BLaER1 (cell line): ENCODE measurements at regions not wholly inside any gene's neighbourhood (a gene's known extent, or its start where the extent isn't known, plus 50 kb on each side); places are given as distances from the start of the nearest gene placed in this dataset.

ENCODE experiments used
- H3K27ac ChIP-seq: shearing (Covaris generic); formaldehyde crosslinking; 2 replicates; pipeline ENCODE4 v1.8.1; 2022
- H3K27me3 ChIP-seq: shearing (Covaris generic); formaldehyde crosslinking; 2 replicates; pipeline ENCODE4 v1.8.1; 2022
- H3K36me3 ChIP-seq: shearing (Covaris generic); formaldehyde crosslinking; 2 replicates; pipeline ENCODE4 v1.8.1; 2022
- H3K4me1 ChIP-seq: shearing (Covaris generic); formaldehyde crosslinking; 2 replicates; pipeline ENCODE4 v1.8.1; 2022
- H3K4me2 ChIP-seq: shearing (Covaris generic); formaldehyde crosslinking; 2 replicates; pipeline ENCODE4 v1.8.1; 2022
- H3K4me3 ChIP-seq: shearing (Covaris generic); formaldehyde crosslinking; 2 replicates; pipeline ENCODE4 v1.8.1; 2022
- H3K9ac ChIP-seq: shearing (Covaris generic); formaldehyde crosslinking; 2 replicates; pipeline ENCODE4 v1.8.1; 2022
- H3K9me3 ChIP-seq: shearing (Covaris generic); formaldehyde crosslinking; 2 replicates; pipeline ENCODE4 v1.8.1; 2022
- H4K20me1 ChIP-seq: shearing (Covaris generic); formaldehyde crosslinking; 2 replicates; pipeline ENCODE4 v1.8.1; 2022
- Cebpa-rat ChIP-seq: shearing (Covaris generic); IDR thresholded peaks from 2 replicates; pipeline ENCODE4 v1.8.1; 2022

DNA sequence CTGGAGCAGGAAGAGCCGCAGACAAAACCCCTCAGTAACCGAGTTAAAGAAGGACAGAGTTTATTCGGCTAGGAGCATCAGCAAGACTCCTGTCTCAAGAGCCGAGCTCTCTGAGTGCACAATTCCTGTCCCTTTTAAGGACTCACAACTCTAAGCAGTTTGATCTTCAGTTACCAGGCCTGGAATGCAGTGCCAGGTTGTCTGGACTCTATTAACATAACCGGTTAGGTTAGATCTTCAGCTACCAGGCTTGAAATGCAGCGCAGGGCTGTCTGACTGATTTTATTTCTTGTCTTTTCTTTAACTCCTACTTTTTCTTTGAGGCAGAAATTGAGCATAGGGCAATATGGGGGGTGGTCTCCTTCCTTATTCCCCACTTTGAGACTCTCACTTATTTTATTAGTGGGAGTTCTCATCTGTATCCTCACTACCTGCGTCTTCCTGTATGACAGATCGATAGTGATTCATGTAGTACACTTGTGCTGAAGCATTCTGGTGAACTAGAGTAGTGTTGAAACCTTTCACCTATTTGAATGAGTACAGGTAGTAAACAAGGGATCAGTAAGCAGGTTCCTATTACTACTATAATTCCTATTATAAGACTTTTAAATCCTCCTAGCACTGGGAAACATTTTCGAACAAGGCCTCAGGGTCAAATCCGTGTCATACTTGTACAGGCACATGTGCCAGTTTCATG is 325.0 kb downstream of the CGGBP1 start:
- TF ChIP-seq Cebpa-rat = no peak
- H3K4me3 ChIP-seq = no peak overlapping the region
- no peak overlapping the region for H3K27ac ChIP-seq
- H3K27me3 ChIP-seq = no peaks in the 10 kb centered on the region
- no peaks in the 10 kb centered on the region for H3K36me3 ChIP-seq
- no peaks in the 10 kb centered on the region for H3K4me1 ChIP-seq
- no peaks in the 10 kb centered on the region for H4K20me1 ChIP-seq
- H3K9ac ChIP-seq = no peak overlapping the region
- no peak overlapping the region for H3K4me2 ChIP-seq
- H3K9me3 ChIP-seq = no peaks in the 10 kb centered on the region

DNA sequence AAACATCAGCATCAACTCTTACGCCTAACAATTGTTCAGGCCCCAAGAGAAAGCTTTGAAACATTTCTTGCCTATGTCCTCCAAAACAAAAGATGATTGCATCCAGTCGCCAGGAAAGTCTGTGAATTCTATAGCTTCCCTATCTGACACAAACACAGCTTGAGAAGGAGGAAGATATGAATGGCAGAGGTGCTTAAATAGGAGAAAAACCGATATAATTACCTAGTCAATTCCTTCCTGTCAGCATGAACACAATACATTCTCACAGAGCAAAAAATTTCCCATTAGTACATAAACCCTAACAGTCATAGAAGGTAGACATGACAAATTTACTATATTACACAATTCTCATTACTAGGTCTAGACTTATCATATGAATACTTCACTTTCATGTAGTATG is 326.5 kb downstream of the CGGBP1 start:
- H3K27me3 ChIP-seq = no peaks in the 10 kb centered on the region
- H3K4me3 ChIP-seq = no peak overlapping the region
- no peaks in the 10 kb centered on the region for H3K9me3 ChIP-seq
- H4K20me1 ChIP-seq = no peaks in the 10 kb centered on the region
- H3K27ac ChIP-seq = no peak overlapping the region
- H3K36me3 ChIP-seq = no peaks in the 10 kb centered on the region
- H3K4me2 ChIP-seq = no peak overlapping the region
- H3K9ac ChIP-seq = no peak overlapping the region
- H3K4me1 ChIP-seq = no peaks in the 10 kb centered on the region
- TF ChIP-seq Cebpa-rat = no peak

DNA sequence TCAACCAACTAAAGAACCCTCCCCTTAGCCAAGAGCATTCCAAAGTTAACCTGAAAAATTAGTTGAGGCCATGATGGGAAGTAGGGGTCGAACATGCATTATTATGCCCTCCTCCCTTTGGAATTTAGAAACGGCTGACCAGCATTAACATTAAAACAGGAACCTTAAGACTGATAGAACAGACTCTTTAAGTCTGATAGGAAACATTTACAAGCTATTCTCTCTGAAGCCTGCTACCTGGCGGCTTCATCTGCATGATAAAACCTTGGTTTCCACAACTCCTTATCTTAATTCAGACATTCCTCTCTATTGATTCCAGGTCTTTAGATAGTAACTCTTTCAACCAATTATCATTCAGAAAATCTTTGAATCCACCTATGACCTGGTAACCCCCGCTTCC is 331.0 kb downstream of the CGGBP1 start:
- Histone ChIP-seq H3K27ac (no peak overlapping the region), H3K9ac (no peak overlapping the region), H3K4me1 (peaks cover 9% of the 10 kb centered on the region), H4K20me1 (no peaks in the 10 kb centered on the region), H3K27me3 (no peaks in the 10 kb centered on the region), H3K4me3 (no peak overlapping the region), H3K36me3 (no peaks in the 10 kb centered on the region), H3K9me3 (peaks cover 14% of the 10 kb centered on the region), H3K4me2 (no peak overlapping the region)
- no peak for TF ChIP-seq Cebpa-rat

DNA sequence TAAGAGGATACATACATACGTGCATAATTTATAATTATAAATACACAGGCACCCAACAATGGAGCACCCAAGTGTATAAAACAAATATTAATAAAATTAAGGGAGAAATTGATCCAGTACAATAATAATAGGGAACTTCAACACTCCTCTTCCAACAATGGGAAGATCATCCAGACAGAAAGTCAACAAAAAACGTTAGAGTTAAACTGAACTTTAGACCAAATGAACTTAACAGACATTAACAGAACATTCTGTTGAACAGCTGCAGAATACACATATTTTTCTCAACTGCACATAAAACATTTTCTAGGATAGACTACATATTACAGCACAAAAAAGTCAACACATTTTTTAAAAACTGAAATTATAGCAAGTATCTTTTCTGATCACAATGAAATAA is 339.7 kb downstream of the CGGBP1 start:
- Histone ChIP-seq H3K9me3 (no peaks in the 10 kb centered on the region), H3K9ac (no peak overlapping the region)
- no peak for TF ChIP-seq Cebpa-rat

DNA sequence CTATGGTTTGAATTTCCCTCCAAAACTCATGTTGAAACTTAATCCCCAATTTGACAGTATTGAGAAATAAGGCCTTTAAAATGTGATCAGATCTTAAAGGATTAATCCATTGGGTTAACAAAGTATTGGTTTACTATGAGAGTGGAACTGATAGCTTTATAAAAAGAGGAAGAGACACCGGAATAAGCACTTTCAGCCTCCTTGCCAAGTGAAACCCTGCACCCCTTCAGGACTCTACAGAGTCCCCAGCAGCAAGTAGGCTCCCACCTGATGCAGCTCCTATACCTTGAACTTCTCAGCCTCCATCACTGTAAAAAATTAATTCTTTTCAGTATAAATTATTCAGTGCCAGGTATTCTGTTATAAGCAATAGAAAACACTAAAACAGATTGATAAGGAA is 348.3 kb downstream of the CGGBP1 start:
- no peak overlapping the region for H3K9ac ChIP-seq

More for the DNA sequence above, 339.7 kb downstream of the CGGBP1 start:
- Histone ChIP-seq H4K20me1 (no peaks in the 10 kb centered on the region), H3K4me1 (no peaks in the 10 kb centered on the region), H3K4me3 (no peak overlapping the region), H3K4me2 (no peak overlapping the region), H3K27me3 (no peaks in the 10 kb centered on the region), H3K27ac (no peak overlapping the region), H3K36me3 (no peaks in the 10 kb centered on the region)

DNA sequence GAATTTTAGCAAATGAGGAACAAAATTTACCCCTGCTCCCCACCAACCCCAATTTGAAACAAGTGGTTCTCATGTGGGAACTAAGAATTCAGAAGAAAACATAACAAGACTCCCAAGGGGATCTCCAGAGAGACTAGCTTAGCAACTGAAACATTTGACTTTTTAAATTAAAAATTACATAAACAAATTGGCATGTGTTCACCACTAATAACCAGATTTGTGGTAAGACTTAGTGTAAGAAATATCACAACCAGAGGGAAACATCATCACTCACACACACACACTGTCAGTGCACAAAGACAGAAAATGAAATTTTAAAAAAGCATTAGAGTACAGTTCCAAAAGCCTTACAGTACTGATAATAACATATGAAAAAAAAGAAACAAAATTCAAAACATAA is 348.8 kb downstream of the CGGBP1 start:
- H3K9ac ChIP-seq = no peak overlapping the region
- H3K27ac ChIP-seq = no peak overlapping the region
- H3K4me2 ChIP-seq = no peak overlapping the region

More for the DNA sequence above, 348.3 kb downstream of the CGGBP1 start:
- no peak overlapping the region for H3K4me2 ChIP-seq
- H3K27ac ChIP-seq = no peak overlapping the region
- TF ChIP-seq Cebpa-rat = no peak
- H3K9me3 ChIP-seq = no peaks in the 10 kb centered on the region
- H3K4me3 ChIP-seq = no peak overlapping the region
- no peaks in the 10 kb centered on the region for H3K4me1 ChIP-seq
- no peaks in the 10 kb centered on the region for H3K27me3 ChIP-seq
- H4K20me1 ChIP-seq = no peaks in the 10 kb centered on the region
- no peaks in the 10 kb centered on the region for H3K36me3 ChIP-seq

DNA sequence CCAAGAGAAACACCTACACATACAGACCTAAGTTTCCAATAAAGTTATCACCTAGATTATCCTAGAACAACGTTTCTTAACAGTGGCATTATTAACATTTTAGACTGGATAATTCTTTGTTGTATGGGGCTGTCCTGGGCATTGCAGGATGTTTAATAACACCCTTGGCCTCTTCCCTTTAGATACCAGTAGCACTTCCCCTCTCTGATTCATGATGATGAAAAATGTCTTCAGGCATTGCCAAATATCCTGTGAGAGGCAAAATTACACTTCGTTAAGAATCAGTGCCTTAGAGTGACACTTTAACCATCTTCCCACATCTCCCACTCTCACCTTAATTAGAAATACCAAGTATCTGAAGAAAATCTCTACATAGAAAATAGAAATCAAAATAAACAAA is 352.6 kb downstream of the CGGBP1 start:
- TF ChIP-seq Cebpa-rat = no peak
- Histone ChIP-seq H3K9me3 (no peaks in the 10 kb centered on the region), H3K4me2 (no peak overlapping the region), H3K4me1 (no peaks in the 10 kb centered on the region), H3K27ac (no peak overlapping the region), H3K9ac (no peak overlapping the region), H3K4me3 (no peak overlapping the region), H3K36me3 (no peaks in the 10 kb centered on the region), H3K27me3 (no peaks in the 10 kb centered on the region), H4K20me1 (no peaks in the 10 kb centered on the region)

More for the DNA sequence above, 348.8 kb downstream of the CGGBP1 start:
- H3K4me3 ChIP-seq = no peak overlapping the region
- H3K36me3 ChIP-seq = no peaks in the 10 kb centered on the region
- H3K9me3 ChIP-seq = no peaks in the 10 kb centered on the region
- no peaks in the 10 kb centered on the region for H3K4me1 ChIP-seq
- H4K20me1 ChIP-seq = no peaks in the 10 kb centered on the region
- TF ChIP-seq Cebpa-rat = no peak
- H3K27me3 ChIP-seq = no peaks in the 10 kb centered on the region

DNA sequence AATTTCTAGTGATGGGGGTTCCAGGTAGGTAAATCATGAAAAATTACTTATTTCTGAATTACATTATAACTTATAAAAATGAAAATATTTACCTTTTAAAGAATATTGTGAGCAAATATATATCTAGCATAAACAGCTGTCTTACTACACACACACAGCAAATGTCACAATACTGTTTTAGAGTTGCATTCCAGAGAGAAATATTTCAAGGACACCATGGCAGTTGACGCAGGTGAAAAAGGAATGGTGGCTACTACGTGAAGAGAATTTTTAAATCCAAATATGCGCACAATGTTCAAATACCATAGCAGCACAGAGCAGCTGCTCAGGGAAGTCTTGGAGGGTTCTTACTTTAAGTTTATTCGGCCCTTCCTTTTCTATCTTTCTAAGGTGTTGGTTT is 356.2 kb downstream of the CGGBP1 start:
- H3K27me3 ChIP-seq = no peaks in the 10 kb centered on the region
- no peak for TF ChIP-seq Cebpa-rat
- H3K9ac ChIP-seq = no peak overlapping the region
- no peak overlapping the region for H3K27ac ChIP-seq
- no peaks in the 10 kb centered on the region for H3K36me3 ChIP-seq
- no peaks in the 10 kb centered on the region for H3K4me1 ChIP-seq
- H3K4me3 ChIP-seq = no peak overlapping the region
- H3K4me2 ChIP-seq = no peak overlapping the region
- H4K20me1 ChIP-seq = no peaks in the 10 kb centered on the region
- no peaks in the 10 kb centered on the region for H3K9me3 ChIP-seq

DNA sequence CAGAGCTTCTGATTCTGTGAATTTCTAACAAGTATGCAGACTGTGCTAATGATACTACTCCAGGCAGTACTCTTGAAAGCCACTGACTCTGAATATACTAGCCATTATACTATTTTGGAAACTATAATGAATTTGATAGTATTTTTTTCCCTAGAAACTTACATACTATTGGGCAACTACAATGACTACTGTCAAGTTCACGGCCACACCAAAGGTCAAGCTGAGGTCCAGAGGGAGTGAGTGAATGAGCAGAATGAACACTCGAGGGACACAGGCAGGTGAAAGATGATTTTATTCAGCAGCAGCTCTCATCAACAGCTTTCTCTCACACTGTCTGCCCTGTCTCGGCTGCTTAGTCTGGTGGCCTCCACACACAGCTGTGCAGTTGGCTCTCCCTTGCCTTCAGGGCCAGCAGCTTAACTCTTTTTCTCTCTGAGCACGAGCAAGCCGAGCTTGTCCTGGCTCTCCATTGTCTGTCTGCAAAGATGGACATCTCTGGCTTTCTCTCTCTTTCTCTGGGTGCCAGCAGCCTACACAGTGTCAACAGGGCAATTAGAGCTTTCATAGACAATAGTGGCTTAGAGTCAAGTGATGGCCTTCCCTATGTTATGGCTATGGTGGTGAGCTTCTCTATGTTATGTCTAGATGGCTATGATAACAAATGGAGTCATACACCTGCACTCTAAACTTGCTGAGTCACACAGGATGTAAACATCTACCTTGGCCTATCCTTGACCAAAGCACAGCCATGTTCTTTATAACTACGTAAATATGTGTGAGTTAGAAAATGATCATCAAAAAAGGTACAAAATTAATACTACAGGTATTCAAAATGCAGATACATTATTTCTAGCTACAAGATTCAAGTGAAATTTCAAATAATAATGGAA is 362.4 kb downstream of the CGGBP1 start:
- TF ChIP-seq Cebpa-rat = no peak
- H3K27me3 ChIP-seq = no peaks in the 10 kb centered on the region

DNA sequence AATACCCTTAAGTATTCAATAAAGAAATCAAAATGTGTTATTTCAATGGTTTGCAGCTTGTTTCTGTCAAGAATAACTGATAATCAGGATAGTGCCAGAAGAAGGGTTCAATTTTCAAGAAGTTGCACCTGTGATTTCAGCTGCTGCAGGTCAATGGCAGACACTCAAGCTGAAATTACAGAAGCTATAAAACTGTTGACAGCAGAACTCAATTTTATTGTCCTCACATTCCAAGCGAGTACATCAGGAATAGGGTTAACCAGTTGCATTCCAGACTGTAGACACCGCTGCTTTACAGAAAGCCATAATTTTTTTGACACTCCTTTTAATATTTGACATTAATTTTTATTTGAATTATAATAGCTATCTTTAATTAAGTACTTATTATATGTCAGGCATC is 364.1 kb downstream of the CGGBP1 start:
- H3K9me3 ChIP-seq = no peaks in the 10 kb centered on the region
- H3K4me1 ChIP-seq = no peaks in the 10 kb centered on the region
- no peak overlapping the region for H3K27ac ChIP-seq
- no peak for TF ChIP-seq Cebpa-rat
- H4K20me1 ChIP-seq = no peaks in the 10 kb centered on the region
- H3K9ac ChIP-seq = no peak overlapping the region
- no peak overlapping the region for H3K4me2 ChIP-seq
- H3K36me3 ChIP-seq = no peaks in the 10 kb centered on the region
- H3K4me3 ChIP-seq = no peak overlapping the region
- H3K27me3 ChIP-seq = no peaks in the 10 kb centered on the region

More for the DNA sequence above, 362.4 kb downstream of the CGGBP1 start:
- Histone ChIP-seq H3K27ac (no peak overlapping the region), H3K4me1 (no peaks in the 10 kb centered on the region), H4K20me1 (no peaks in the 10 kb centered on the region), H3K4me3 (no peak overlapping the region), H3K9ac (no peak overlapping the region), H3K36me3 (no peaks in the 10 kb centered on the region), H3K9me3 (no peaks in the 10 kb centered on the region), H3K4me2 (no peak overlapping the region)
